HG02798 (cell line): ENCODE measurements at regions not wholly inside any gene's neighbourhood (a gene's known extent, or its start where the extent isn't known, plus 50 kb on each side); places are given as distances from the start of the nearest gene placed in this dataset.

ENCODE experiments used
- ATAC-seq: cut with Tn5 transposase; IDR thresholded peaks from one replicate; pipeline ENCODE4 v1.9.1; 2021; ENCODE audit warnings: mild to moderate bottlenecking; ENCODE audit not compliant: unreplicated experiment, poor library complexity

DNA sequence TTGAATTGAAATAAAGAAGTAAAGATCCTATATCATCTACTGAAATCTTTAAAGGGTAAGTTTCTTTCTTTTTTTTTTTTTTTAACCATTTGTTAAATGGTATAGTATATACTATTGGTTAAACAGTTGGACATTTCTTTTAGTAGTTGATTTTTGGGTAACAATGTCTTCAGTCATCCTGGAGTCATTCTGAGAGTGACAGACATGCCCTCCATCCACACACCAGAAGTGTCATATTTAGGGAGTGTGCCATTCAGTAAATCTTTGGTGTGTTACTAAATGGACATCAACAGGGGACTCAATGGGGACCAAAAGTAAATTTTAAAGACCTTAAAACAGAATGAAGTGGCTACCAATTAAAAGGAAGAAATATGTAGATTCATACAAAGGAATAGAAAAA lies 50.8 kb upstream of the SLC39A10 start:
- ATAC-seq, result no peak

DNA sequence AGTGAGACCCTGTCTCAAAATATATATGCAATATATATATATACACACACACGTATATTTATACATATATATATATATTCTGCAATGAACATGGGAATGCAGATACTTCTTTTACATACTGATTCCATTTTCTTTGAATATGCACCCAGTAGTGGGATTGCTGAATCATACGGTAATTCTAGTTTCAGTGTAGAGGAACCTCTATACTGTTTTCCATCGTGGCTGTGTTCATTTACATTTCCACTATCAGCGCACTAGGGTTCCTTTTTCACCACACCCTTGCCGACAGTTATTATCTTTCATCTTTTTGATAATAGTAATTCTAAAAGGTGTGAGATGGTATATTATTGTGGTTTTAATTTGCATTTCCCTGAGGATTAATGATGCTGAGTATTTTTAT lies 52.3 kb upstream of the SLC39A10 start:
- peak; percentile 48 for ATAC-seq

DNA sequence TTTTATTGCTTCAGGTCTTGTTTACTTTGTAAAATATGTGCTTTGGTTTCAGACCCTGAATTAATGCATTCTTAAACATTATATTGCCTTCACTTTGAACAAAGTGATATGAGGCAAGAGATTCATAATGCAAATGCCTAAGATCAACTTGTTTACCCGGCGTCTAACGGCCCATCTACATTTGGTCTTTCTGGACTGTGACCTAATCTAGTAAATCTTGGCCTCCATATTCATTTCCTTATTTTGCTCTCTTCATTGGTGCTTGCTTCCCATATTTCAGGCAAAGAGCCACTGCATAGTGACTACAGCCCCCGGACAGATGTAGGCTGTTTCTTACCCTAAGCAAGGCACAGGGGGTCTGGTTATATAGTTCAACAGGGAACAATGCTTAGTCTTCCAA lies 53.0 kb upstream of the SLC39A10 start:
- no peak for ATAC-seq

DNA sequence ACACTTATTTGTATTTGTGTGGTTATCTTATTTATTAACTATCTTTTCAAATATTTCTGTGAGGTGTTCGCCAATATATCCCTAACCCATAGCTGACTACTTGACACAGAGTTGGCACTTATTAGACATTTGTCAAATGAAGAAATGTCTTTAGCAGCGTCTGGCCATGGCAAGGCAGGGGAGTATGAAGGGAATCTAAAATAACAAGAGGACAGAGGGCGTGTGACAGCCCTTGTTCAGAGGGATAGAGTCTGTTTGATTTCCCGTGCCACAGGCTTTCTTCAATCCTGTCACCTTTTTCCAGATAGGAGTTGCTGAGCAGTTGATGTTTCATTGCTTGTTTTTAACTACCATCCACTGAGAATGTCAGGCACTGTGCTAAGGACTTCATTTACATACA lies 53.6 kb upstream of the SLC39A10 start:
- ATAC-seq, result no peak

DNA sequence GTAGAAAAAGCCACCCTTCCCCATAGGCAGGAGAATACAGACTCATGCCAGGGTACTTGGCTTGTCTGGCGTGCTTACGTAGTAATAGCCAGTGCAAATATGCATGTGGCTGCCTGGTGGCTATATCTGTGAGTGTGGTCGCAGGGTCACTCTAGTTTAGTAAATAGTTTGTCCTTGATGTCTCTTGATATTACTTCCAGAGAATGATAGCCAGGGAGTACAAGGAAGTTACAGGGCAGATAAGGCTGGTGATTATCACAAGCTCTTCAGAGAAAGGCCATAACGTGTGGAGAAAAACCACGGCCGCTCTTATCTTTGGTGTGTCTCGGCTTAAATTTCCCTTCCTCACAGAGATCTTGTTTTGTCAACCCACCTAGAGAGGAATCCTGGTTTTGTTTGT lies 54.3 kb upstream of the SLC39A10 start:
- no peak for ATAC-seq

DNA sequence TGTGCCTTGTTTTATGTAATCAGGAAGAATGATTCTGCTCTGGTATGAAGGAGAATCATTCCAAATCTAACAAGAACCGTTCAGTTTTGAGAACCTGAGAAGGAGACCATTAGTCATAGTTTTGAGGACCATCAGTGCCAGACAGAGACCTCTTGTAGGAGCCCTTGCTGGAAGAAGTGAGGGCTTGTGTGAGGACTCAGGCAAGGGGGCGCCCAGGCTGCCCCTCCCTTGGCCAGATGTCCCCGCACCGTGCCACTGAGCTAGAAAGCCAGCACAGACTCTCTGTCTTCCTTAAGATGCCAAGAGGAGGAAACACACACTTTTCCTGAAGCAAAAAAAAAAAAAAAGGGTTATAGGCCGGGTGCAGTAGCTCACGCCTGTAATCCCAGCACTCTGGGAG lies 55.7 kb upstream of the SLC39A10 start:
- no peak for ATAC-seq

DNA sequence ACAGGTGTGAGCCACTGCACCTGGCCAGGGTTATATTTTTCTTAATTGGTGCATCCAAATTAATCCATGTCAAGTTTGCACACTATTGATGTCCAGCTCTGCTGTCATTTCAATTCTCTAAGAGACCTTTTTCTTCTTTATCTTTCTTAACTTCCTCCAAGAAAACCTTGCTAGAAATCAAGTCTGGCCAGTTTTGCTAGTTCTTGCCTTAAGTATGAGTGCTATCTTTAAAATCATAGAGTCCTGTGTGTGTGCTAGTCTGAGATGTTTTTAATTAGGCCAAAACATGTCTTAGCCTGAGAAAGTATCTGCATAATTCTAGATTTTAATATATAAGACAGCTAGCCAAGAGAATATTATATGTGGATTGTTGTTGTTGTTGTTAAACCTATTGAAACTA lies 56.2 kb upstream of the SLC39A10 start:
- no peak for ATAC-seq

DNA sequence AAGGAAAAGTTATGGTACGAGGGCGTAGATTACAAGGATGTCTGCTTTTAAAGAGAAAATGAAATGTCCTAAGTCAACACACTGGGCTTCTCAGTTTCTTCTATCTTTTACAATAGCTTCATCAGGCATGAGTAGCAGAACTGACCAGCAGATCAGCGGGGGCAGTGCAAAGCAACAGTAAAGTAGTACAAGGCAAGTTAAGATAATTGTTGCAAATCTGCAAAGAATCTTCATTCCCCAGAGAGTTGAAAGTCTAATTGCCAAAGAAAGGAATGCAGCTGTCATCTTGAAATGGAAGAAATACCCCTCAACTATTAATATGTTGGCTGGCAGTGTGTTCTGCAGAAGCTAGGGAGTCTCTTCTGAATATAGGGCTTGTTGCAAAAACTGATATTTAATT lies 60.2 kb upstream of the SLC39A10 start:
- ATAC-seq, result no peak

DNA sequence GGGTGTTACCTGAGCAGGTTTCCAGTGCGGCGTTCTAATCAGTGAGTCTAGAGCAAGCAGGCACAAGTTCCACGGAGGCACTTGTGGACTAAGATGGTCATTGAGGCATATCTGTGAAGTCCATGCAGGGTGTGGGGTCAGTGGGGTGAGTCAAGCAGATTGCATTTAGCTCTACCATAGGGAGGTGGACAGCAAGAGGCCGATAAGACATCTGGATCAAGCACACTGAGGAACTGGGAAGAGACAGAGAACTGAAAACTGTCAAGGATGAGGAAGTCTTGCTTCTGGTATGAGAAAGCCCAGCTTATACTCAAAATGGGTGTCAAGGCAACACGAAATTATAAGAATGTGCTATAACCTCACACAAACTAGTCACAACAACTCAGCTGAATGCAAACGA lies 61.2 kb upstream of the SLC39A10 start:
- no peak for ATAC-seq

DNA sequence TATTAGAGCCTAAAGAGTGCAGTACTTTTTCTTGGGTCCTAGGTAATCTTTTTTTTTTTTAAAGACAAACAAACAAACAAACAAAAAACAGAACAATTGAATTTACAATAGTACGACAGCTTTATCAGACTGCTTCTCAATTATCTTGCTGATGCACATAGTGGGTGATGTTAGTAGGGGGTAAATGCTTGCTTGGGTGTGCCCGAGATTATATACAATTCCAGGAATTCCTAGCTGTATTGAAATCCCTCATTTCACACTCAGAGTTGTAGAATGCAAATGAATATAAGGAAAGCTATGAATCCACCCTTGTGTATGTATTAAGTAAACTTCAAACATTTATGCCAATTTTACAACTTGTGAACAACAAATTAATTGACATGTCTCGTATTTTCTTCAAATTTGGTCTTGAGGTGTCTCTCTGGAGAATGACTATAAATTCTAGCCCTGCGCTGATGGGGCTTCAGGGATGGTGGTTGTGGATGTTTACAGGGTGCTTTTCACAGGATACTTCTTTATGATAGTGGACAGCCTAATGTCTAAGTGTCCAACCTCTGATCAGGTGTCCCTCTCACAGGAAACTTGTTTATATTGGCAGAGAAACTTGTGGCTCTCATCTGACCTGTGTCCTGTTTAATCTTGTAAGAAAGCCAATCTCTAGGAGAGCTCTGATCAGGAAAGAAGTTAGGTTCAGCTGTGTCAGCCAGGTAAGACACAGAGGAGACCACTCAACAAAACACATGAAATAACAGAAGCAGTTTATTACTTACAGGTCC lies 61.9 kb upstream of the SLC39A10 start:
- ATAC-seq, result no peak

DNA sequence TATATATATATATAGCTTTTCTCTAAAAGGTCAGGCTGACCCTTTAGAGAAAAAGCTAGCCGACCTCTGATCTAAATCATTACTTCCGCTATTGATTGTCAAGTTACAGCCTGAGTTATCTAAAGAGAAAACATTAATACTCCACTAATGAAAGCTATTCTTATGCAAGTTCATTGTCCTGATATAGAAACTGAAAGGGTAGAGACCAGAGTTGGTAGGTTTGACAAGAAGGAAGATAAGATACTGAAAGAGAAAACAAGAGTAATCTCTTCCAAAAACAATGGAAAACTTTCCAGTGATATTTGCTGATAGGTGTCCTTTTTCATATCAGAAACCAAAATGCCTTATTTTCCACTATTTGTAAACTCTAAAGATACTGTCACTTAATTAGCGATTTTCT lies 62.8 kb upstream of the SLC39A10 start:
- peak; percentile 60 for ATAC-seq

DNA sequence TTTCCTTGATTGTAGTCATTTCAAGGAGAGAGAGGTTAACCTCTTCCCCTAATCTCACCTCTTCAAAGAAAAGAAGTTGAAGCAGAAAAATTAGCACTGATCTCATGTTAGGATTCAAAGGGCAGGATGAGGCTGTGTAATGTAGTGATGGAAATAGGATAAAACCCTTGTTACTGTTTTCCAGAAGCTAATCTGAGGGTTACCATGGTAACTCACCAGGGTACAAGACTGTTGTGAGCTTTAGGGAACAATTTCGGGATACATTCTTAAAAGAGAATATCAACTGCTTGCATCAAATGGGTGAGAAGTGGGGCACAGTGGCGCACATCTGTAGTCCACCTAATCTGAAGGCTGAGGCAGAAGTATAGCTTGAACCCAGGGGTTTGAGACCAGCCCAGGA lies 64.9 kb upstream of the SLC39A10 start:
- no peak for ATAC-seq

DNA sequence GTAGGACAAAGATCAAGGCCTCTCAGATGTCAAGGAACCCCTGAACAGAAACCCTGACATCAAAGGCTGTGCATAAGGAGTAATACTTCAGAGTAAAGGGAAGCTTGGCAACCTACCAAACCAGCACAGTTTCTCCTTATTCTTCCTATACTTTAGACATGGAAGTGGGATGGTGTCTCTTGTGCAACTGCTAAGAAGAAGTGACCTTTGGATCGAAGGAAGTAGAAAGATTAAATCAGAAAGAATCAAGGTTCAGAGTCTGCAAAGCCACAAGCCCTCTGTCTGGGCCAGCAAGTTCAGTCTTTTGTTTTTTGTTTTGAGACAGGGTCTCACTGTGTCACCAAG lies 66.2 kb upstream of the SLC39A10 start:
- ATAC-seq, result no peak

DNA sequence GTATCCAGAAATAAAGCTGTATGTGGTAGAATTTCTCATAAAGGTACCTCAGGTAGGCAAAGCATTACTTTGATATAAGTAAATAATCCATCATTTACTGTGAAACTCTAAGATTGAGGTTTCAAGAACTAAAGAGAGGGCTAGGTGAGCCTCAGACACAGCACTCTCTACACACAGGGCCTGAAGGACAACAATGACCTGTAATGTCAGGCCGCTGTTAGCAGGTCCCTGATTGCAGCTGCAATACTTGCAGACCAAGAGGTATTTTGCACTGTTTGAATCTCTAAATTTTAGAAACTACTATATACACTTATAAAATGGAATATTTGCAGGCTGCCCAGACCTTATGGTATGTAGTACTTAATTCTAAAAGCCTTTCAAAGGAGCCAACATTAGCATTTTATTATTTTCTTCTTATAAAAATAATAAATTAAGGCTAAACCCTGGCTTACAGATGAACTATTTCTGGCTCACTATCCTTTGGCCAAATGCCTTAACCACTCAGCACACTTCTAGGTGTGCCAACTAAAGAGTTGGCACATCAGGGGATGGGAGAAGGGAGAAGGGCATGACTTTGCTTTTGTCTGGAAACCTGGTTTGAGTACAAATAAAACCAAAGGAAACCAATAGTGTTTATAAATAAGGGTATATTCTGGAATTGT lies 66.7 kb upstream of the SLC39A10 start:
- ATAC-seq, result no peak

DNA sequence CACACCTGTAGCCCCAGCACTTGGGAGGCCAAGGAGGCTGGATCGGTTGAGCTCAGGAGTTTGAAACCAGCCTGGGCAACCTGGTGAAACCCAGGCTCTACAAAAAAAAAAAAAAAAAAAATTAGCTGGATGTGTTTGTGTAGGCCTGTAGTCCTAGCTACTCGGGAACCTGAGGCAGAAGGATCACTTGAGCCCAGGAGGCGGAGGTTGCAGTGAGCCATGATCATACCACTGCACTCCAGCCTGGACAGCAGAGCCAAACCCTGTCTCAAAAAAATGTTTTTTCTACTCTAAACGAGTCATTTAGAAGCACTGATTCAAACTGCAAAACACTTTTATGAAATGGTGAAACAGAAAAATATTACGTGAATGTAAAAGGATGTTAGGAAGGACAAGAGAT lies 69.1 kb upstream of the SLC39A10 start:
- no peak for ATAC-seq

DNA sequence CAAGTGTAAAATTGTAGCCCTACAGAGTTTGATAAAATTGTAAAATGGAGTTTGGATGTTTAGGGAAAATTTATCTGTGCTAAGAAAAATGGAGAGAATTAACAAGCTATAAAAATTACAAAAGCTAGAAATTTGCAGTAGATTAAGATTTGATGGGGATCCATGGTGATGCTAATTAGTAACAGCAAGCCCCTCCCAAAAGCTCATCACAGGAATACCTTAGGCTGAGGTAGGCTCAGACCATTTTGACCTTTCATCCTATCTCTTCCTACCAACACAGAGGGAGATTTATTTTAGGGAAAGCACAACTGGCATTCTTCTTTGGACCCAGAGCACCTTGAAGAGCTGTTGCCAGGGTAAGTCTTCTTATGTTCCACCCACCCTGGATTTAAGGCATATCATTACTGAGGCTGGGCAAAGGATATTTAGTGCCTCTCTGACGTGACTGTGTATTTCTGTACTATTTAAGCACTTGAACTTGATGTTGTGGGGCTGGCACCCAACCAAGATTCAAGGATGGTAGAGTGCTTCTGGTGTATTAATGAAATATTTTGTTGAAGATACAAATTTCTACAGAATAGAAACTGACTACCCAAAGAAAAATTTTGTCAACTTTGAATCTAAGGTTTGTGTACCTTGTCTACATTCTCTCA lies 70.8 kb upstream of the SLC39A10 start:
- no peak for ATAC-seq

DNA sequence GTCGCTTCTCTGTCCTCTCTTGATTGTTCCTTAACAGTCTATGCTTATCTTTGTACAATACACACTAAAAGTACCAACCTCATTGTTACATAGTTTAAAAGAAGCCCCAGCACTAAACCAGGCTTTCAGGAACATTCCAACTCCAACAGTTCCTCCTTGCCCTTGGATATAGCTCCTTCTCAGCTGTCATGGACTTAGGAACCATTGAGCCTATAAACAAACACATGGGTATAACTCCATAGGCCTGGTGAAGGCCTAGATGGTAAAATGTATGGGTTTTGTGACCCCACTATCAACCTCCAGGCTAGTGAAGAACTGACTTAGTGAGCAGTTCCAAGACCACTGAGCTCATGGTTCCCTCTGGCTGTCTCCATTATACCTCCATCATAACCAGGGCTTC lies 74.8 kb upstream of the SLC39A10 start:
- ATAC-seq, result no peak

DNA sequence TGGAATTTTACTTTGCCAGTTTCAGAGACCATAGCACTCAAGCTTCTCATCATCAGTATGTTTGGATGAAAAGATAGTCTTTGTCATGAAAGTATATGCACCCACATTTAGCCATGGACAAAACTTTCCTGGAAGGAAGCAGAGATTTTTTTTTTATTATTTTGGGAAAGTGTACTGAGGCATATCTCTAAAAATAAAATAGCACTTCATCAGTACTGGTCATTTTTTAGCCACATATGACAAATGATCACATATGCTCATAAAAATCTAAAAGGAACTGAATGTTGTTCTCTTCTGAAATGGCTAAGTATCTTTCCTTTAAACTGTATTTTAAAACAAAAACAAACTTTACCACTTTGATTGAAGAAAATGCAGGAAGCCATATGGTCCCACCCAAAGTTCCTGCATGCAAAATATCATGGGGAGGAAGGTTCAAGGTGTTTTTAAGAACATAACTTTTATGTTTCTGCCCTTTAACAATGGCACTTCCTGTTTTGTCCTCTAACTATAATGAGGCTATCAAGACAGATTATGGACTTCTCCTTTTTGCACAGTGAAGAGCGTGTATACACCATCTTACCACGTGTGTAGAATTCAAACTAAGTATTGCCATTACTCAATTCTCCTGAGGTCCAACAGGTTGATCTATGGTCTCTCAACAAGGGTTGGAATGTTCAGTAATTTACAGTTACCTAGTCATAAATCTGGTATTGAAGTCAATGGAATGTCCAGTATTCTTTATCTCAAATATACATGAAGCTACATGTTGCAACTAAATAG lies 77.1 kb upstream of the SLC39A10 start:
- peak; percentile 43 for ATAC-seq

DNA sequence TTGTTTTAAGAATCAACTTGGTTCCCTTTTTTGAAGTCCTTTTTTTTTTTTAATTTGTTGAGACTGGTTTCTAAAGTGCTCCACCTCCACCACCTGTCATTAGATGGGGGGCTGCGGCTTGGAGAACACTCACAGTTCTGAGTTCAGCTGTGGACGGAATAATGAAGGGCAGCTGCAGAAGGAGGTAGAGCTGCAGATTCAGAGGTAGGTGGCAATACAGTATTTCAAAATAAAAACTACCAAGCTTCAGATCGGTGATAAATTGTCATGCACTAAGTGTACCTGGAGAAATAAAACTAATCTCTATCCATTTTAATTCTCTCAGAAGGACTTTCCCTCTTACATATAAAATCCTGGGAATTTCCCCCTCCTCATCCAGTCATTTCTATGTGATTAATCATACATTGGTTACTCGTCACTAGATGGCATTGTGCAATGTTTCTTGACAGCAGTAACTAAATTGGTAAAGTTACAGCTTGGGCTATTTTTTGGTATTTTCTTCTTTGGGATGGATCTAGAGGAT lies 81.1 kb upstream of the SLC39A10 start:
- peak; percentile 79 for ATAC-seq

DNA sequence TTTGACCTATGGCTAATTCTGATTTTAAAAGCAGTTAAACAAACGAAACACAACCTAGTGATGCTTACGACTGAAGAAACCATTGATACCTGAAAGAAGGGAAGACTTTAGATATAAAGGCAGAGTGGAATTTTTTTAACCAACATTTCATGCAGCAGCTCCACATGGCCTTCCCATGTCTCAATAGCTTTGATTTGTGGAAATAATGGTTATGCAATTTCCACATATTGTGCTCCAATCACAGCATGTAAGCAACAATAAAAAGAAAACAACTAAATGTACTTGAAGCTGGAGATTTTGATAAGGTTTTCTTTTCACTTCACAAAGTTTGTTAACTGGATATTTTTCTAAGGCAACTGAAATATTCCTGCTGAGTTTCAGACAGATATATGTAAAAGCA lies 82.0 kb upstream of the SLC39A10 start:
- no peak for ATAC-seq

DNA sequence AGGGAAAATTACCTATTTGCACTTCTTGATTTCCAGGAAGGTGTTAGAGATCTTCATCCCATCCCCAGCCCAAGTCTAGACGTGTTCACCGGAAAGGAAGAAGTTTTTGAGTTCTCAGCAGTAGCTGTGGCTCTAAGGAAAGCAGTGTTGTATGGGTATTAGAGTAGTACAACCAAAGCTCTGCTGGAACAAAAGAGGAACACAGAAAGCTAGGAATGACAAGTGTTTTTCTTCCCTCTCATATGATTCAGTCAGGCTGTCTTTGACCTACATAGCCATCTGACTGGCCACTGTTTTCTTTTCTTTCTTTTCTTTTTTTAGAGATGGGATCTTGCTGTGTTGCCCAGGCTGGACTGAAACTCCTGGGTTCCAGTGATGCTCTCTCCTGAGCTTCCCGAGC lies 82.7 kb upstream of the SLC39A10 start:
- no peak for ATAC-seq
